ENCODE measurements at regions not wholly inside any gene's neighbourhood (a gene's known extent, or its start where the extent isn't known, plus 50 kb on each side); places are given as distances from the start of the nearest gene placed in this dataset.

- H3K4me3 Mint-ChIP-seq, result no peak overlapping the region
- H3K9me3 Mint-ChIP-seq, result peaks cover 5 to 7% of the 10 kb centered on the region in 2 experiments; a peak in 3 of 5 replicates
- DNase-seq, result no peak
These were observed 221.0 kb upstream of the MTPN start for GRCh38 chr7:136198168-136198567.

More at GRCh38 chr7:136198168-136198567, 221.0 kb upstream of the MTPN start:
- H4K8ac ChIP-seq (replicated peaks; ENCODE audit: insufficient read length, low read depth, low read length), result no peak overlapping the region
- no peak overlapping the region for H3K23ac ChIP-seq (ENCODE audit: insufficient read length, low read depth, low read length)
- H4K20me1 ChIP-seq (ENCODE audit: control insufficient read depth, insufficient read depth, insufficient read length), result no peaks in the 10 kb centered on the region
- TF ChIP-seq, protein P1, sequence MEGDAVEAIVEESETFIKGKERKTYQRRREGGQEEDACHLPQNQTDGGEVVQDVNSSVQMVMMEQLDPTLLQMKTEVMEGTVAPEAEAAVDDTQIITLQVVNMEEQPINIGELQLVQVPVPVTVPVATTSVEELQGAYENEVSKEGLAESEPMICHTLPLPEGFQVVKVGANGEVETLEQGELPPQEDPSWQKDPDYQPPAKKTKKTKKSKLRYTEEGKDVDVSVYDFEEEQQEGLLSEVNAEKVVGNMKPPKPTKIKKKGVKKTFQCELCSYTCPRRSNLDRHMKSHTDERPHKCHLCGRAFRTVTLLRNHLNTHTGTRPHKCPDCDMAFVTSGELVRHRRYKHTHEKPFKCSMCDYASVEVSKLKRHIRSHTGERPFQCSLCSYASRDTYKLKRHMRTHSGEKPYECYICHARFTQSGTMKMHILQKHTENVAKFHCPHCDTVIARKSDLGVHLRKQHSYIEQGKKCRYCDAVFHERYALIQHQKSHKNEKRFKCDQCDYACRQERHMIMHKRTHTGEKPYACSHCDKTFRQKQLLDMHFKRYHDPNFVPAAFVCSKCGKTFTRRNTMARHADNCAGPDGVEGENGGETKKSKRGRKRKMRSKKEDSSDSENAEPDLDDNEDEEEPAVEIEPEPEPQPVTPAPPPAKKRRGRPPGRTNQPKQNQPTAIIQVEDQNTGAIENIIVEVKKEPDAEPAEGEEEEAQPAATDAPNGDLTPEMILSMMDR (conservative IDR thresholded peaks at IDR 0.05), result no peak
- WGBS (ENCODE audit: extremely low coverage, insufficient read length, low lambda C conversion rate), result no CpG with 5 or more reads among the region's 1 CpG
- no peaks in the 10 kb centered on the region for H3K27me3 ChIP-seq (ENCODE audit: insufficient read depth, low read length)
- Mint-ChIP-seq H3K27me3 (ENCODE audit: low read depth) (no peaks in the 10 kb centered on the region; the same call in 1 of the 2 replicates), H3K4me1 (no peaks in the 10 kb centered on the region), H3K27ac (no peak overlapping the region), H3K36me3 (ENCODE audit: insufficient read depth in 1 of 3, low read depth in 3 of 3) (no peaks in the 10 kb centered on the region; a peak in 2 of 7 replicates)
- H2BK15ac ChIP-seq (ENCODE audit: low read depth, low read length), result no peak overlapping the region
- no peak overlapping the region for H3K18ac ChIP-seq (ENCODE audit: insufficient read length, low read depth, low read length)
- H3K23me2 ChIP-seq (ENCODE audit: insufficient read length, low read depth, low read length, poor library complexity, severe bottlenecking), result no peaks in the 10 kb centered on the region
- H3T11ph ChIP-seq (ENCODE audit: low read length), result no peak overlapping the region
- no peak overlapping the region for H3K9ac ChIP-seq (ENCODE audit: extremely low read depth, insufficient read length, low read length)
- H3K4me2 ChIP-seq (ENCODE audit: insufficient read depth, insufficient read length, low read length), result no peak overlapping the region
- H2BK5ac ChIP-seq (ENCODE audit: insufficient read length, low read length), result no peak overlapping the region
- H3K4me1 ChIP-seq (ENCODE audit: insufficient read depth, low read length), result no peaks in the 10 kb centered on the region
- no peak overlapping the region for H3K14ac ChIP-seq (ENCODE audit: insufficient read depth, low read length)
- H2AFZ ChIP-seq (ENCODE audit: low read length), result no peak overlapping the region
- H3K27ac ChIP-seq (ENCODE audit: insufficient read length, low read depth, low read length), result no peak overlapping the region
- H2BK12ac ChIP-seq (ENCODE audit: insufficient read length, low read depth, low read length), result no peak overlapping the region
- H3K9me3 ChIP-seq (ENCODE audit: control insufficient read depth, low read depth, low read length), result no peaks in the 10 kb centered on the region
- H3K79me2 ChIP-seq (ENCODE audit: insufficient read depth, low read length), result no peaks in the 10 kb centered on the region
- H3K4ac ChIP-seq (ENCODE audit: low read depth, low read length), result no peak overlapping the region
- H4K91ac ChIP-seq (ENCODE audit: insufficient read length, low read depth, low read length), result no peak overlapping the region
- no peak overlapping the region for H2AK5ac ChIP-seq (ENCODE audit: insufficient read length, low read length)
- H3K56ac ChIP-seq (ENCODE audit: insufficient read length, low read depth, low read length), result no peak overlapping the region
- H2BK20ac ChIP-seq (ENCODE audit: low read depth, low read length, poor library complexity, severe bottlenecking), result no peak overlapping the region
- no peak overlapping the region for H2BK120ac ChIP-seq (ENCODE audit: low read depth, low read length, poor library complexity, severe bottlenecking)
- no peak overlapping the region for H4K5ac ChIP-seq (ENCODE audit: insufficient read length, low read depth, low read length)
- H3K79me1 ChIP-seq (ENCODE audit: insufficient read depth, low read depth, low read length, poor library complexity, severe bottlenecking), result no peaks in the 10 kb centered on the region
